ENCODE measurements at regions not wholly inside any gene's neighbourhood (a gene's known extent, or its start where the extent isn't known, plus 50 kb on each side); places are given as distances from the start of the nearest gene placed in this dataset.

DNA sequence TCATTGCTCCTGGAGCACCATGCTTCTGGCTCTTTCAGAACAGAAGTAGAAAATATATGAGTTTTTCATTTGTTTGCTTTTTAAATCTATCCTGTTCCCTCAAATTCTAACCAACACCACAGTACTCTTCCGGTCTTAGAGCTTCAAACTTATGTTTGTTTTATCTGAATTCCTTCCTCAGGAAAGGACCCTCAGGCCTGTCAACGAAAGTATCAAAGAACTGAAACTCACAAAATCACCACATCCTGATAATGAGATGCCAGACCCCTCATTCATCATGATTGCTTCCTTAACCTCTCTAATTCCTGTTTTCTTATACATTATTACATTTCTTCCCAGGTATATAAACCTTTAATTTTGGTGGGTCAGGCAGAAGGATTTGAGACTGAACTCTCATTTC lies 135.2 kb downstream of the BMS1 start:
- no peaks in the 10 kb centered on the region for H3K36me3 Mint-ChIP-seq
- H3K27ac Mint-ChIP-seq, result no peak overlapping the region

GRCh38 chr10:42921951-42922350 lies 139.4 kb downstream of the BMS1 start:
- Mint-ChIP-seq H3K36me3 (no peaks in the 10 kb centered on the region), H3K4me3 (no peak overlapping the region), H3K27ac (no peak overlapping the region), H3K4me1 (peaks cover 0 to 5% of the 10 kb centered on the region in 2 donors), H3K9me3 (peaks cover 0 to 2% of the 10 kb centered on the region in 2 donors), H3K27me3 (ENCODE audit: low read depth in 2 of 2) (peaks cover 9 to 22% of the 10 kb centered on the region in 2 donors)
- intact Hi-C loops (cut with micrococcal nuclease), result no loop called here
- DNase-seq (no peak), ATAC-seq (no peak)
- Histone ChIP-seq H3K4me3 (ENCODE audit: low read length) (no peak overlapping the region), H3K4me1 (ENCODE audit: control insufficient read depth, insufficient read depth, low read length) (no peaks in the 10 kb centered on the region), H3K36me3 (ENCODE audit: control insufficient read depth, insufficient read depth, low read length) (no peaks in the 10 kb centered on the region), H3K27ac (ENCODE audit: low read length) (no peak overlapping the region), H3K27me3 (ENCODE audit: control insufficient read depth, insufficient read depth, low read length) (no peaks in the 10 kb centered on the region), H3K9me3 (ENCODE audit: control insufficient read depth, insufficient read depth, low read length) (no peaks in the 10 kb centered on the region)
- WGBS (ENCODE audit: insufficient coverage), result 80% methylated on average over 1 of the region's 2 CpGs
- TF ChIP-seq, protein P1, sequence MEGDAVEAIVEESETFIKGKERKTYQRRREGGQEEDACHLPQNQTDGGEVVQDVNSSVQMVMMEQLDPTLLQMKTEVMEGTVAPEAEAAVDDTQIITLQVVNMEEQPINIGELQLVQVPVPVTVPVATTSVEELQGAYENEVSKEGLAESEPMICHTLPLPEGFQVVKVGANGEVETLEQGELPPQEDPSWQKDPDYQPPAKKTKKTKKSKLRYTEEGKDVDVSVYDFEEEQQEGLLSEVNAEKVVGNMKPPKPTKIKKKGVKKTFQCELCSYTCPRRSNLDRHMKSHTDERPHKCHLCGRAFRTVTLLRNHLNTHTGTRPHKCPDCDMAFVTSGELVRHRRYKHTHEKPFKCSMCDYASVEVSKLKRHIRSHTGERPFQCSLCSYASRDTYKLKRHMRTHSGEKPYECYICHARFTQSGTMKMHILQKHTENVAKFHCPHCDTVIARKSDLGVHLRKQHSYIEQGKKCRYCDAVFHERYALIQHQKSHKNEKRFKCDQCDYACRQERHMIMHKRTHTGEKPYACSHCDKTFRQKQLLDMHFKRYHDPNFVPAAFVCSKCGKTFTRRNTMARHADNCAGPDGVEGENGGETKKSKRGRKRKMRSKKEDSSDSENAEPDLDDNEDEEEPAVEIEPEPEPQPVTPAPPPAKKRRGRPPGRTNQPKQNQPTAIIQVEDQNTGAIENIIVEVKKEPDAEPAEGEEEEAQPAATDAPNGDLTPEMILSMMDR (IDR thresholded peaks at IDR 0.05), result no peak

More for the DNA sequence above, 135.2 kb downstream of the BMS1 start:
- Mint-ChIP-seq H3K27me3 (ENCODE audit: low read depth in 2 of 2) (peaks cover under 1 to 7% of the 10 kb centered on the region in 2 donors), H3K4me1 (peaks cover 0 to 5% of the 10 kb centered on the region in 2 donors), H3K9me3 (peaks cover 3 to 5% of the 10 kb centered on the region in 2 donors), H3K4me3 (no peak overlapping the region)
- DNase-seq (no peak), ATAC-seq (no peak)
- no peaks in the 10 kb centered on the region for H3K9me3 ChIP-seq (ENCODE audit: control insufficient read depth, insufficient read depth, low read length)
- H3K27ac ChIP-seq (ENCODE audit: low read length), result no peak overlapping the region
- H3K36me3 ChIP-seq (ENCODE audit: control insufficient read depth, insufficient read depth, low read length), result no peaks in the 10 kb centered on the region
- H3K27me3 ChIP-seq (ENCODE audit: control insufficient read depth, insufficient read depth, low read length), result no peaks in the 10 kb centered on the region
- intact Hi-C loops (cut with micrococcal nuclease), result no loop called here
- no peaks in the 10 kb centered on the region for H3K4me1 ChIP-seq (ENCODE audit: control insufficient read depth, insufficient read depth, low read length)
- TF ChIP-seq, protein P1 (IDR thresholded peaks at IDR 0.05), result no peak
- WGBS (ENCODE audit: insufficient coverage), result 2% methylated on average over 2 of the region's 2 CpGs
- H3K4me3 ChIP-seq (ENCODE audit: low read length), result no peak overlapping the region

DNA sequence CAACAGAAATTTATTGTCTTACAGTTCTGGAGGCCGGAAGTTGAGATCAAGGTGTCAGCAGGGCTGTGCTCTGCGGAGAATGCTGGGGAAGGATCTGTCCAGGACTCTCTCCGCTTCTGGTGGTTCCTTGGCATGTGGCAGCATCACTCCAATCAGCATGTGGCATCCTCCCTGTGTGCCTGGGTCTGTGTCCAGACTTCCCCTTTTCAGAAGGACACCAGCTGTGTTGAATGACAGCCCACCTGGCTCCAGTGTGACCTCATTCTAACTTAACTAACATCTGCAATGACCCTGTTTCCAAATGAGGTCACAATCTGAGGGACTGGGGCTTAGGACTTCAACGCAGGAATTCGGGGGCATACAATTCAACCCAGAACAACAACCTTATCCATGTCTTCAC lies 141.9 kb downstream of the BMS1 start:
- Histone ChIP-seq H3K36me3 (ENCODE audit: control insufficient read depth, insufficient read depth, low read length) (no peaks in the 10 kb centered on the region), H3K9me3 (ENCODE audit: control insufficient read depth, insufficient read depth, low read length) (no peaks in the 10 kb centered on the region), H3K27me3 (ENCODE audit: control insufficient read depth, insufficient read depth, low read length) (no peaks in the 10 kb centered on the region), H3K27ac (ENCODE audit: low read length) (no peak overlapping the region), H3K4me3 (ENCODE audit: low read length) (no peak overlapping the region), H3K4me1 (ENCODE audit: control insufficient read depth, insufficient read depth, low read length) (no peaks in the 10 kb centered on the region)
- peaks cover 0 to 2% of the 10 kb centered on the region in 2 donors for H3K9me3 Mint-ChIP-seq
- ATAC-seq (no peak), DNase-seq (no peak)
- H3K27ac Mint-ChIP-seq, result no peak overlapping the region
- intact Hi-C loops (cut with micrococcal nuclease), result no loop called here
- peaks cover 20 to 33% of the 10 kb centered on the region in 2 donors for H3K27me3 Mint-ChIP-seq (ENCODE audit: low read depth in 2 of 2)
- no peak overlapping the region for H3K4me3 Mint-ChIP-seq
- TF ChIP-seq, protein P1 (IDR thresholded peaks at IDR 0.05), result no peak
- no peaks in the 10 kb centered on the region for H3K4me1 Mint-ChIP-seq
- H3K36me3 Mint-ChIP-seq, result no peaks in the 10 kb centered on the region
- 88% methylated on average over 5 of the region's 5 CpGs for WGBS (ENCODE audit: insufficient coverage)

DNA sequence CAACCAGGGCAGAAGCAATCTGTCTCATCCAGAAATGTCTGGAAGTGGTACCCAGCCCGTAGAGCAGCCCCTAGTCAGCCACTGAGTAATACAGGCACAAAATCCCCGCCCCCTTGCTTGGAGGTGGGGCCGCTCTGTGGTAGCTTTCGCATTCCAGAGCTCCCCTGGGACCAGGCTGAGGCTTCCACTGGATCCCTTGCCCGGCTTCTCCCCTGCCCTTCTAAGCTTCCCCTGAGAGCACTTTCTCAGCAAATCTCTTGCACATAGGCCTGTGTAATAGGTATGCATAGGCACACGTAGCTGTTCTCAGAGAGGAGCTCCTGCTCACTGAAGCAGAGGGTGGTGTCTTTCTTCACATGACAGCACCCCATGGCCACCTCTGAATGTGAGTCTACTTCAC lies 144.2 kb downstream of the BMS1 start:
- no peaks in the 10 kb centered on the region for H3K36me3 Mint-ChIP-seq
- Histone ChIP-seq H3K27ac (ENCODE audit: low read length) (no peak overlapping the region), H3K9me3 (ENCODE audit: control insufficient read depth, insufficient read depth, low read length) (no peaks in the 10 kb centered on the region), H3K4me1 (ENCODE audit: control insufficient read depth, insufficient read depth, low read length) (no peaks in the 10 kb centered on the region), H3K4me3 (ENCODE audit: low read length) (no peak overlapping the region), H3K36me3 (ENCODE audit: control insufficient read depth, insufficient read depth, low read length) (no peaks in the 10 kb centered on the region), H3K27me3 (ENCODE audit: control insufficient read depth, insufficient read depth, low read length) (no peaks in the 10 kb centered on the region)
- peaks cover 26 to 33% of the 10 kb centered on the region in 2 donors for H3K27me3 Mint-ChIP-seq (ENCODE audit: low read depth in 2 of 2)
- ATAC-seq (no peak), DNase-seq (no peak)
- intact Hi-C loops (cut with micrococcal nuclease), result no loop called here
- no peaks in the 10 kb centered on the region for H3K4me1 Mint-ChIP-seq
- TF ChIP-seq, protein P1 (IDR thresholded peaks at IDR 0.05), result no peak
- 82% methylated on average over 6 of the region's 6 CpGs for WGBS (ENCODE audit: insufficient coverage)
- no peak overlapping the region for H3K4me3 Mint-ChIP-seq
- no peak overlapping the region for H3K27ac Mint-ChIP-seq
- peaks cover 0 to 2% of the 10 kb centered on the region in 2 donors for H3K9me3 Mint-ChIP-seq
